PC-9 (cell line): ENCODE measurements at regions not wholly inside any gene's neighbourhood (a gene's known extent, or its start where the extent isn't known, plus 50 kb on each side); places are given as distances from the start of the nearest gene placed in this dataset.

Source experiments
- BruUV-seq: library from RNA; stranded (reverse); fragments of 400-500 nt; replicated peaks from 2 replicates; lab custom pipeline; 2021; lab: Mats Ljungman, UMichigan
- CTCF ChIA-PET: fragments of 300-600 bp; sonication (Branson Sonifier 250); formaldehyde crosslinking; loops from one replicate; lab custom pipeline; 2022; ENCODE audit warnings: antibody characterized with exemption; lab: Charles Lee
- POLR2A ChIA-PET: fragments of 300-600 bp; sonication (Branson Sonifier 250); formaldehyde crosslinking; loops from one replicate; lab custom pipeline; 2022; ENCODE audit warnings: antibody characterized with exemption; ENCODE audit not compliant: unreplicated experiment; lab: Charles Lee
- DNase-seq, 2 experiments: peaks; one replicate each; pipeline versions ENCODE4 v3.0.0 to v3.0.0-alpha.2; 2015 to 2022; ENCODE audit warnings: mixed read lengths in 1 of 2
- H2AFZ ChIP-seq: fragments of 200-600 bp; sonication (generic); 2 replicates; pipeline ENCODE4 v1.8.1; 2017; ENCODE audit warnings: antibody characterized with exemption
- H3F3A ChIP-seq: fragments of 200-600 bp; sonication (generic); 2 replicates; pipeline ENCODE4 v1.8.1; 2017; ENCODE audit warnings: antibody characterized with exemption, mild to moderate bottlenecking, low read depth; ENCODE audit not compliant: insufficient read depth
- H3K27ac ChIP-seq: fragments of 200-600 bp; sonication (generic); 2 replicates; pipeline ENCODE4 v1.6.1; 2016; ENCODE audit warnings: mixed run types
- H3K27me3 ChIP-seq: fragments of 200-600 bp; sonication (generic); 2 replicates; pipeline ENCODE4 v1.6.1; 2016; ENCODE audit warnings: low read depth, mixed run types; ENCODE audit not compliant: insufficient read depth
- H3K36me3 ChIP-seq: fragments of 200-600 bp; sonication (generic); 2 replicates; pipeline ENCODE4 v1.6.1; 2016; ENCODE audit warnings: low read depth, mixed run types
- H3K4me1 ChIP-seq: fragments of 200-600 bp; sonication (generic); replicated peaks from 2 replicates; pipeline ENCODE4 v1.6.1; 2016; ENCODE audit warnings: mixed run types; ENCODE audit not compliant: insufficient read depth
- H3K4me2 ChIP-seq: fragments of 200-600 bp; sonication (generic); 2 replicates; pipeline ENCODE4 v1.6.1; 2017; ENCODE audit warnings: mixed run types
- H3K4me3 ChIP-seq: fragments of 200-600 bp; sonication (generic); 2 replicates; pipeline ENCODE4 v1.6.1; 2016; ENCODE audit warnings: mixed run types
- H3K79me2 ChIP-seq: fragments of 200-600 bp; sonication (generic); 2 replicates; pipeline ENCODE4 v1.6.1; 2017; ENCODE audit warnings: low read depth, mixed run types
- H3K9me2 ChIP-seq: fragments of 200-600 bp; sonication (generic); 2 replicates; pipeline ENCODE4 v1.8.1; 2017; ENCODE audit warnings: mild to moderate bottlenecking; ENCODE audit not compliant: insufficient read depth
- H3K9me3 ChIP-seq: fragments of 200-600 bp; sonication (generic); 2 replicates; pipeline ENCODE4 v1.8.1; 2016; ENCODE audit warnings: low read depth; ENCODE audit not compliant: insufficient read depth
- H4K20me1 ChIP-seq: fragments of 200-600 bp; sonication (generic); 2 replicates; pipeline ENCODE4 v1.8.1; 2017; ENCODE audit not compliant: insufficient read depth
- EZH2 ChIP-seq: fragments of 200-600 bp; sonication (generic); IDR thresholded peaks from 2 replicates; pipeline ENCODE4 v1.8.0; 2017; ENCODE audit warnings: antibody characterized with exemption, low read depth
- intact Hi-C: fragments of 100-400 bp; cut with micrococcal nuclease; formaldehyde crosslinking; loops from one replicate; pipeline ENCODE4 v1.10.0; 2022; ENCODE audit not compliant: unreplicated experiment
- TF ChIP-seq, protein P1 (sequence below): fragments of 200-600 bp; sonication (generic); conservative IDR thresholded peaks from 2 replicates; pipeline ENCODE4 v1.6.1; 2017; ENCODE audit warnings: mixed run types, antibody characterized with exemption, mild to moderate bottlenecking, moderate library complexity

DNA sequence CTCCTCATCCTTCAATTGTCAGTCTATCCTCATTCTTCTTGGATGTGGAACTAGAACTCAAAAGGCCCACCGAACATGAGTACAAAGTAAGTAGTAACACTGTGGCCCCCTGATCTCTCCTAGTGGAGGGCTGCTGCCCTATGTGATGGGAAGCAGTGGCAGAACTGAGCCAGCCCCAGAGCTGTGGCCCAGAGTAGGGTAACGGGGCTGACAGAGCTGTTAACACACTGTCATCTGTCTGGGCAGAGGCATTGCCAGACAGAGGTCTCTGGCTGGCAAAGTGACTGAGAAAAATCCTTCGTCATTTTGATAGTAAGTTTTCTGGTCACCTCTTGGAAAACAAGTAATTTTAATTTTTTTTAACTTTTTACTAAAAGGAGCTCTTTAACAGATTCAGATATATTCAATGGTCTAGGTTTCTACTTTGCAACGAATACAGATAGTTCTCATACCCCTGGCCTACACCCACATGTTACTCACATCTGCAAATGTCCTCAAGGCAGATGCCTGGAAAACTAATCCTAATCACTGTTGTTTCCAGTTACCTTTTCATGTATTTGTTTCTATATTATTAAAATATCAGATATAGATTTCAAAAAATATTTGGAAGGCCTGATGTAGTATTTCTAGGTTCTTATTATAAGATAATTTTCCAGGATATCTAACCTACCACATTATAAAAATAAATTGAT, 588.7 kb downstream of the CPS1 start:
- Histone ChIP-seq H3K9me3 (no peaks in the 10 kb centered on the region), H3K36me3 (no peaks in the 10 kb centered on the region), H3K9me2 (no peaks in the 10 kb centered on the region), H3K79me2 (no peaks in the 10 kb centered on the region), H3K4me1 (no peaks in the 10 kb centered on the region), H3F3A (no peaks in the 10 kb centered on the region), H3K27me3 (no peaks in the 10 kb centered on the region), H3K4me2 (no peak overlapping the region), H4K20me1 (no peaks in the 10 kb centered on the region), H2AFZ (no peak overlapping the region), H3K27ac (no peak overlapping the region), H3K4me3 (no peak overlapping the region)
- no peak for DNase-seq
- TF ChIP-seq, protein P1, sequence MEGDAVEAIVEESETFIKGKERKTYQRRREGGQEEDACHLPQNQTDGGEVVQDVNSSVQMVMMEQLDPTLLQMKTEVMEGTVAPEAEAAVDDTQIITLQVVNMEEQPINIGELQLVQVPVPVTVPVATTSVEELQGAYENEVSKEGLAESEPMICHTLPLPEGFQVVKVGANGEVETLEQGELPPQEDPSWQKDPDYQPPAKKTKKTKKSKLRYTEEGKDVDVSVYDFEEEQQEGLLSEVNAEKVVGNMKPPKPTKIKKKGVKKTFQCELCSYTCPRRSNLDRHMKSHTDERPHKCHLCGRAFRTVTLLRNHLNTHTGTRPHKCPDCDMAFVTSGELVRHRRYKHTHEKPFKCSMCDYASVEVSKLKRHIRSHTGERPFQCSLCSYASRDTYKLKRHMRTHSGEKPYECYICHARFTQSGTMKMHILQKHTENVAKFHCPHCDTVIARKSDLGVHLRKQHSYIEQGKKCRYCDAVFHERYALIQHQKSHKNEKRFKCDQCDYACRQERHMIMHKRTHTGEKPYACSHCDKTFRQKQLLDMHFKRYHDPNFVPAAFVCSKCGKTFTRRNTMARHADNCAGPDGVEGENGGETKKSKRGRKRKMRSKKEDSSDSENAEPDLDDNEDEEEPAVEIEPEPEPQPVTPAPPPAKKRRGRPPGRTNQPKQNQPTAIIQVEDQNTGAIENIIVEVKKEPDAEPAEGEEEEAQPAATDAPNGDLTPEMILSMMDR: no peak
- no peak for TF ChIP-seq EZH2
- POLR2A ChIA-PET: no interaction called here
- intact Hi-C loops: no loop called here
- CTCF ChIA-PET: no interaction called here
- no TSS peak for BruUV-seq

DNA sequence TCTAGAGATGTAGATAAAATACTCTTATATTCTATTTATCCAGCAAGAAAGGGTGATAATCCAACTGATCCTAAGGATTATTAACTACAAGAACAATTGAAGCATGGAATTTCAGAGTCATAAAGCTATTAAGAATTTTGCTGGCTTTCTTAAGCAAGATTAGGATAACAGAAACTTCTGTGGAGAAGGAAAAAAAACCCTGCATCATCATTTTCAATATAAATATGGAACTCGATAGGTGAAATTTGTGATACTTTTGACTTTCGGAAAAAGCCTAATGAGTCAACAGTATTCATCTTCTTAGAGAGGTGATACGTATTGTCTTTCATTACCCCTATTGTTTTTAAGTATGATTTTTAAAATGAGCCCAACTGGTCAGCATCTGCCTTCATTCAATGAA, 593.3 kb downstream of the CPS1 start:
- Histone ChIP-seq H2AFZ (no peak overlapping the region), H4K20me1 (no peaks in the 10 kb centered on the region), H3K4me3 (no peak overlapping the region), H3K9me3 (no peaks in the 10 kb centered on the region), H3K4me2 (no peak overlapping the region), H3K79me2 (no peaks in the 10 kb centered on the region), H3K4me1 (no peaks in the 10 kb centered on the region), H3K36me3 (no peaks in the 10 kb centered on the region), H3F3A (no peaks in the 10 kb centered on the region), H3K27me3 (no peaks in the 10 kb centered on the region), H3K27ac (no peak overlapping the region), H3K9me2 (no peaks in the 10 kb centered on the region)
- intact Hi-C loops: no loop called here
- no peak for TF ChIP-seq EZH2
- TF ChIP-seq, protein P1: no peak
- BruUV-seq: no TSS peak
- DNase-seq: no peak
- CTCF ChIA-PET: no interaction called here
- POLR2A ChIA-PET: no interaction called here

DNA sequence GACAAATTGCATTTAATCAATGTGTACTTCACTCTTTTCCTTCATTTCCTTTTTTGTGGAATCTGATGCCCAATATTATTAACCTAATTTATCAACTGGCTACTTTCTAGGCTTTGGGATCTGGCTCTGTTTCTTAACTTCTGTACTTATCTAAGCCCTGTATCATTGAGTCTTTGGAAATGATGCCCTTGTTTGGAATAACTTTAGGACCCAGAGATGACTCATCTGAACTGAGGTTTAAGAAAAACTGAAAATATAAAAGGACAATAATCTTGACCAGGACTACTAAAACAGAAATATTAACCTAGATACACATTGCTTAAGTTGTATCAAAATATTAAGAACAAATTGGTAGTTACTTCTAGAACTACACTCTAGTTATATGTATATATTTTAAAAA, 600.8 kb downstream of the CPS1 start:
- H3K27me3 ChIP-seq: no peaks in the 10 kb centered on the region
- H4K20me1 ChIP-seq: no peaks in the 10 kb centered on the region
- intact Hi-C loops: loop anchor here (5.0 kb wide), 1 partner anchor 70 kb away; no protein-coding TSS in a partner anchor
- H3K27ac ChIP-seq: no peak overlapping the region
- TF ChIP-seq EZH2: no peak
- TF ChIP-seq, protein P1: no peak
- H3K9me2 ChIP-seq: no peaks in the 10 kb centered on the region
- H2AFZ ChIP-seq: no peak overlapping the region
- BruUV-seq: no TSS peak
- no peaks in the 10 kb centered on the region for H3K79me2 ChIP-seq
- H3K4me3 ChIP-seq: no peak overlapping the region
- no peaks in the 10 kb centered on the region for H3K4me1 ChIP-seq
- H3K36me3 ChIP-seq: no peaks in the 10 kb centered on the region
- H3F3A ChIP-seq: no peaks in the 10 kb centered on the region
- H3K4me2 ChIP-seq: no peak overlapping the region
- DNase-seq: no peak
- POLR2A ChIA-PET: no interaction called here
- CTCF ChIA-PET: no interaction called here
- H3K9me3 ChIP-seq: no peaks in the 10 kb centered on the region
